Duodenal mucosa (tissue), 2 donors: ENCODE measurements at regions not wholly inside any gene's neighbourhood (a gene's known extent, or its start where the extent isn't known, plus 50 kb on each side); places are given as distances from the start of the nearest gene placed in this dataset.

Experiments
- H3K27ac ChIP-seq: one replicate; pipeline ENCODE4 v1.7.0; 2013; ENCODE audit warnings: low read depth, low read length
- H3K27me3 ChIP-seq, 2 donors: one replicate each; pipeline ENCODE4 v1.7.0; 2013; ENCODE audit warnings: low read length in 2 of 2, control low read depth in 1 of 2; ENCODE audit not compliant: insufficient read depth in 2 of 2, control insufficient read depth in 1 of 2
- H3K36me3 ChIP-seq, 2 donors: one replicate each; pipeline ENCODE4 v1.7.0; 2013; ENCODE audit warnings: low read length in 2 of 2, control low read depth in 1 of 2; ENCODE audit not compliant: insufficient read depth in 2 of 2, control insufficient read depth in 1 of 2
- H3K4me1 ChIP-seq, 2 donors: one replicate each; pipeline ENCODE4 v1.7.0; 2013; ENCODE audit warnings: low read length in 2 of 2, control low read depth in 1 of 2; ENCODE audit not compliant: insufficient read depth in 2 of 2, control insufficient read depth in 1 of 2
- H3K4me3 ChIP-seq, 2 donors: one replicate each; pipeline ENCODE4 v1.7.0; 2013; ENCODE audit warnings: low read length in 2 of 2, low read depth in 1 of 2
- H3K9ac ChIP-seq, 2 donors: one replicate each; pipeline ENCODE4 v1.7.0; 2013; ENCODE audit warnings: low read length in 2 of 2, low read depth in 1 of 2
- H3K9me3 ChIP-seq, 2 donors: one replicate each; pipeline ENCODE4 v1.7.0; 2013; ENCODE audit warnings: low read length in 2 of 2, control low read depth in 1 of 2; ENCODE audit not compliant: control insufficient read depth in 1 of 2

DNA sequence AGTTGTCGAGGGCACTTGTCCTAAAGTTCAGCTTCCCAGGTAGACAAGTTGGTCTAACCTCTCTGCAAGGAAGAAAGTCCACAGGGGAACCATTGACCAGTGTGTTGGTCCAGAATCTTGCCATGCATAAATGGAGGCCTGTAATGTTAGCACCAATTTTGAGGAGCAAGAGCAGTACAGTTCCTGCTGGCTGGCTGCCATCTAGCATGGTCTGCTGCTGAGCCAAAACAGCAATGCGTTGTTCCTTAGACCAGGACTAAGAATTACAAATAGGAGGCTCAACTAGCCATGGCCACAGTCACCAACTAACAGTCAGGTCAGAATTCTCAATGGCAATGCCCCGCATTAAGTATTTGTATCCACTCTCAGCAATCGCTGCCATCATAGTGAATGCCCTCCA, 72.8 kb upstream of the WIPF1 start:
- Histone ChIP-seq H3K27ac (no peak overlapping the region), H3K36me3 (peaks cover 3 to 7% of the 10 kb centered on the region in 2 donors), H3K9ac (no peak overlapping the region)

DNA sequence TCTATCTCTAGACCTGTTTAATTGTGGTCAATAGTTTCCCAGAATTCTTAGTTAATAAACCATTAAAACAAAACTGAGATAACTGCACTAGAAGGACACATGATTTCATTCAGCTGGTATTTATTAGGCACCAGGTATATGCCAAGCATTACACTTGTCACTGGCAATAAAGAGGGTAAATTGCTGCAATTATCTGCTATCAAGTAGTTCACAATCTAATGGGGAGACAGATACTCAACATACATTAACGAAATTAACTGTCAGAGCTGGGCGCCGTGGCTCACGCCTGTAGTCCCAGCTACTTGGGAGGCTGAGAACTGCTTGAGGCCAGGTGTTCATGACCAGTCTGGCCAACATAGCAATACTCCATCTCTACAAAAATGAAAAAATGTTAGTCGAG, 71.7 kb upstream of the WIPF1 start:
- no peak overlapping the region for H3K9ac ChIP-seq
- no peak overlapping the region for H3K27ac ChIP-seq
- no peak overlapping the region for H3K4me3 ChIP-seq
- no peaks in the 10 kb centered on the region for H3K27me3 ChIP-seq
- peaks cover 17 to 35% of the 10 kb centered on the region in 2 donors for H3K4me1 ChIP-seq
- peaks cover 8 to 9% of the 10 kb centered on the region in 2 donors for H3K9me3 ChIP-seq
- H3K36me3 ChIP-seq: peaks cover 3 to 7% of the 10 kb centered on the region in 2 donors

More for the DNA sequence above, 72.8 kb upstream of the WIPF1 start:
- Histone ChIP-seq H3K4me3 (no peak overlapping the region), H3K9me3 (peaks cover 8 to 9% of the 10 kb centered on the region in 2 donors), H3K4me1 (peaks cover 17 to 35% of the 10 kb centered on the region in 2 donors), H3K27me3 (no peaks in the 10 kb centered on the region)

DNA sequence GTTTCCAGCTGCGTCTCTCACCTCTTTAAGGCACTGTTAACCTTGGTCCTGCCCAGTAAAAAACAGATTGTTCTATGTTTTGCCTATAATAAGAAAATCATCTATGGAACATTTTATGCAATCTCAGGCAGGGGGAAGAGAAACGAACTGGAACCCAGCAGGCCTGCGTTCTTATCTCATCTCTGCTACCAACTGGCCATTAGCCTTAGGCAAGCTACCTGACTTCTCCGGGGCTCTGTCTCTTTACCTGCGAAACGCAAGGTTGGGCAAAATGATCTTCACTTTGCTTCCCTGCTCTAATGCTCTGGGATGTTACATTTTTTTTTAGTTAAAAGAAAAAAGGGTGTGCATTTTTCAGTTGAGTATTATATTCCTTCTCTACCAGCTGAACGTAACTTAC, 70.5 kb upstream of the WIPF1 start:
- Histone ChIP-seq H3K9ac (no peak overlapping the region), H3K4me1 (peaks cover 17 to 36% of the 10 kb centered on the region in 2 donors), H3K27ac (no peak overlapping the region), H3K9me3 (peaks cover 8 to 9% of the 10 kb centered on the region in 2 donors), H3K4me3 (no peak overlapping the region), H3K36me3 (peaks cover 3 to 7% of the 10 kb centered on the region in 2 donors), H3K27me3 (no peaks in the 10 kb centered on the region)

DNA sequence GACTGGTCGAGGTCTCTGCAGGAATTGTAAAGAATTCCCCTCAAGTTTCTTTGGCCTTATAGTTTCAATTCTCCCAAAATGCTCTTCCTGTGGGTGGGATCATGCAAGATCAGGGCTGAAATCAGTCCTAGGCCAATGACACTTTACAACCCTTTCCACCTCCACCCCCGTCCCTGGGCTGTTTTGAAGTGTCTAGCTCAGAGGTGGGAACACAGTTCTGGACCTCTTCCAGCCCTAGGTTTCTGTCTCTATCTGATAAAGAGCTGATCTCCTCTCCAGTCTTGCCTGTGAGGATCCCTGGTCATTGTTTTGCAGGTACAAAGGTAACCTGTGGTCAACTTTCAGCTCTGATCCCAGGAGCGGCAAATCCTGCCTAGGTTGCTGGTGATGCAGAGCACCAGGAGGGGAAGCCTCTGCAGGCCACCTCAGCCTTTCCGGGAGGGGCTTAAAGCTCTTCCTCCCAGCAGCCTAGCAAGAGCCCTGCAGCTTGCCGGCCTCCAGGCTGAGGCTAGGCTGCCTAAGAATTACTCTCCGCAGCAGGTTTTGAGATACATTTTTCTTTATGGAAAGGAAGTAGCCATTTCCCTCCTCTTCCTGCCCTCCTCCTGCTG, 69.8 kb upstream of the WIPF1 start:
- Histone ChIP-seq H3K27me3 (no peaks in the 10 kb centered on the region), H3K27ac (no peak overlapping the region), H3K36me3 (peaks cover 0 to under 1% of the 10 kb centered on the region in 2 donors), H3K4me3 (no peak overlapping the region), H3K9ac (no peak overlapping the region), H3K9me3 (peaks cover 6 to 8% of the 10 kb centered on the region in 2 donors), H3K4me1 (peaks cover 17 to 43% of the 10 kb centered on the region in 2 donors)

DNA sequence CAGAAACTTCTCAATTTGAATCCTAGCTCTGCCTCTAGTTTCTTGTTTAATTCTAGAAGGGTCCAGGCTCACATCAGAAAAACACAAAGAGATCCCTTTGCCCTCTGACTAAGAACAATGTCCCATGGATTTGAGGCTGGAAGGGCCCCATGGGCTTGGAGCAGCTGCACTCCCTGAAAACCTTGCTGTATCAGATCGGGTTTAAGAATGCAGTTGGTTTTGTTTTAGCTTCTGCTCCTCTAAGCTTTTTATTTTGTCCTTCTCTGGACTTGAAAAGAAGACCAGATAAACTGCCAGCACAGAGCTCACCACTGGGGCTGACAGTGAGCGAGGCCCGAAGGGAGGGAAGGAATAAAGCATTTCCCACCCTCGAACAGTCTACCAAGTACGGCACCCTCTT, 69.2 kb upstream of the WIPF1 start:
- Histone ChIP-seq H3K27ac (no peak overlapping the region), H3K9ac (no peak overlapping the region), H3K27me3 (no peaks in the 10 kb centered on the region), H3K4me1 (peaks cover 17 to 43% of the 10 kb centered on the region in 2 donors), H3K36me3 (no peaks in the 10 kb centered on the region), H3K9me3 (peaks cover 5 to 6% of the 10 kb centered on the region in 2 donors), H3K4me3 (no peak overlapping the region)

DNA sequence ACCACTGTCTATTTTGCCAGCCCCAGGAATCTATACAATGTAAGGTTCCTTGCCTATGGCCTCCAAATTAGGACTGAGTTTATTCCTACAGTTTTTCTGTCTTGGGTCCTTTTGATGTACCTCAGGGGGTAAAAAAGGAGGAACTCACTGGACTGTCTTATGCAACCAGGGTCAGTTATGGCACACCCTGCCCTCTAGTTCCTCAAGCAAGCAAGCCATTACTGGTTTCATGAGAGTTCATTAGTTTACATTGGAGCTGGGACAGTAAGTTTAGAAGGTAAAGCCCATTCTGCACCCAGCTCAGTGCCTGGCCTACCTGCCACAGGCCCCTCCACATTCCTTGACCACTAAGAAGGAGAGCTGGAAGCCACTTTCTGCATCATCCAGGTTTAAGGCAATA, 68.7 kb upstream of the WIPF1 start:
- H3K4me3 ChIP-seq: no peak overlapping the region
- no peak overlapping the region for H3K27ac ChIP-seq
- H3K4me1 ChIP-seq: peaks cover 17 to 43% of the 10 kb centered on the region in 2 donors

DNA sequence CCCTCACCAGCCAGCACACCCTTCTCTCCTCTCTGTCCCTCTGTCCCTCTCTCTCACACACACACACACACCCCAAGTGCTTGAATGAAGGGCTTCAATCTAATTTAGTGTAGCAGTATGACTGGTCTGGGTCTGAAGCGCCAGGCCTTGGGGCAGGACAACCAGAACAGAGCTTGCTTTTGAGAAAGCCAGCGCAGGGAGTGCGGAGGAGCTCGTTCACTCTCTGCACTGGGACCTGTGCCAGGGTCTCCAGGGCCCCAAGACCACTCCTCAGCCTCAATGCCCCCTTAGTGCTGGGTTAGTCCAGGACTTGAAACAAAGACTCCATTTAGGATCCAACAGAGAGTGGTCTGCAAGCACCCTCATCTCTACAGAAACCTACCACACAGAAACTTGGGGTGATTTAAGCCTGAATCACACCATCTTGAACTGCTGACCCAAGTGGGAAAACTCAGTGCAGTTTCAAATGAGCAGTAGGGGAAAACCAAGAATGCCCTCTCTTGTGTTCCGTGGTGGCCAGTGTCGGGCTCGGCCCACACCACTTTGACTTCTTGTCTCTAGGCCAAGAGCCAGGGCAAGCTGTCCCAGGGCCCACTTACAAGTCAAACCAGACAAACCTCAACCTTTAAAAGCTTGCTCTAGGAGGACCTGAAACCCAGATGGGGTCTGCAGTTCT, 66.6 kb upstream of the WIPF1 start:
- Histone ChIP-seq H3K27ac (no peak overlapping the region), H3K9ac (no peak overlapping the region), H3K4me3 (no peak overlapping the region), H3K9me3 (no peaks in the 10 kb centered on the region), H3K4me1 (peaks cover 17 to 36% of the 10 kb centered on the region in 2 donors), H3K36me3 (no peaks in the 10 kb centered on the region), H3K27me3 (no peaks in the 10 kb centered on the region)

More for the DNA sequence above, 68.7 kb upstream of the WIPF1 start:
- H3K9ac ChIP-seq: no peak overlapping the region
- no peaks in the 10 kb centered on the region for H3K36me3 ChIP-seq
- H3K27me3 ChIP-seq: no peaks in the 10 kb centered on the region
- peaks cover 4 to 6% of the 10 kb centered on the region in 2 donors for H3K9me3 ChIP-seq

DNA sequence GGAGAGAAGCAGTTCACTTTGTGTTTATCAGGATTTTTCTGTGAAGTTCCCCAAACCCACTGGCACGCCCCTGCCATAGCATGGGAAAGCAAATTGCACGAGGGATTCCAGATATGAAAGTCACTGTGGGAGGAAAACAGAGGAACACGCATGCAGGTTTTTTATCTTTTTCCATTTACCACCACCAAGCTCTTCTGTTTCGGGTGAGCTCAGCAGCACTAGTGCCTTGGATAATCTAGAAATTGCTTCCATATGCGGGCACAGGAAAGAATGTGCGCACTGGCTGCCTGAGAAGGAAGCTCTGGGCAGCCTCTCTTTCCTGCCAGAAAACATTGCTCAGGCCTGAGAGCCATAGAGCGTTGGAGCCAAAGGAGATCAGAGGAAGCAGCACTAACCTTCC, 65.9 kb upstream of the WIPF1 start:
- Histone ChIP-seq H3K4me1 (peaks cover 17 to 30% of the 10 kb centered on the region in 2 donors), H3K9ac (no peak overlapping the region), H3K36me3 (no peaks in the 10 kb centered on the region), H3K4me3 (no peak overlapping the region), H3K27ac (peak overlapping the region; percentile 5), H3K9me3 (no peaks in the 10 kb centered on the region), H3K27me3 (no peaks in the 10 kb centered on the region)

DNA sequence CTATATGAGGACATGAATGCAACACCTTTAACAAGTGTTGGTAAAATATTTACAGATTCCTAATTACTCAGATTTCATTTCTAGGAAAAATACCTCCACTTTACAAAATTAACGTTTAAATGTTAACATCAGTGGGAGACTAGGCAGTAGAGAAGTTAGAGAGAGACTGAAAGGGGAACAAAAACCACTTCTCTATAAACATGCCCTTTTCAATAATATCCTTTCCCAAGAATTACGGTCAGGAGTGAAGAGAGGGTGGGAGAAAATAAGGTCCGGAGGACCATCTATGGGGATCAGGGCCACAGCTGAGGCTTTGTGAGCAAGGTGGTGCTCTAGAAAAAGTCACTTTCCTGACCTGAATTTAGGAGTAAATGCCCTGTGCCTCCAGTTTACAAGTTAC, 65.3 kb upstream of the WIPF1 start:
- Histone ChIP-seq H3K4me1 (peaks cover 15 to 23% of the 10 kb centered on the region in 2 donors), H3K36me3 (no peaks in the 10 kb centered on the region), H3K9me3 (no peaks in the 10 kb centered on the region), H3K27me3 (no peaks in the 10 kb centered on the region), H3K9ac (no peak overlapping the region), H3K27ac (no peak overlapping the region), H3K4me3 (no peak overlapping the region)

DNA sequence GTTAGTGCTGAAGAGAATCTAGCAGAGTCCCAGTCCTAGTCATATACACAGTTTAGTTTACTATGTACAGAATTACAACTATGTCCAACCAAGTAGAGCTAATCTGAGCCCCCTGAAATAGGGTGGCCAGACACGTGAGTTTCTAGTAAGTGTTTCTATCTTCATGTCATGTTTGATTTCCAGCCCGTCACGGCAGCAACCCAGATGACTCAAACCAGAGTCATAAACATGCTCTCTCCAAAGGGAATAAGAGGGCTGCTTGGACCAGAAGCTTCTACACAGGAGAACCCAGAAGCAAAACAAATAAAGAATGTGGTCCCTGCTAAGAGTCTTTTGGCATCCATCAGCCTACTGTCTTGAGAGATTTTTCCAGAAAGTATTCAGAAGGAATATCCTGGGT, 64.9 kb upstream of the WIPF1 start:
- no peak overlapping the region for H3K9ac ChIP-seq
- H3K4me1 ChIP-seq: peaks cover 11 to 19% of the 10 kb centered on the region in 2 donors

More for the DNA sequence above, 64.9 kb upstream of the WIPF1 start:
- H3K4me3 ChIP-seq: no peak overlapping the region
- H3K36me3 ChIP-seq: no peaks in the 10 kb centered on the region
- H3K27ac ChIP-seq: no peak overlapping the region
- no peaks in the 10 kb centered on the region for H3K27me3 ChIP-seq
- no peaks in the 10 kb centered on the region for H3K9me3 ChIP-seq
